GM18907 (cell line): ENCODE measurements at regions not wholly inside any gene's neighbourhood (a gene's known extent, or its start where the extent isn't known, plus 50 kb on each side); places are given as distances from the start of the nearest gene placed in this dataset.
"Not testable (repeated sequence)": the region's sequence is repeated elsewhere in the genome, so short reads cannot be mapped to it uniquely, and the experiment has no call there.

ENCODE experiments used
- ATAC-seq: cut with Tn5 transposase; IDR thresholded peaks from one replicate; pipeline ENCODE4 v1.9.1; 2021; ENCODE audit warnings: mild to moderate bottlenecking, moderate library complexity; ENCODE audit not compliant: unreplicated experiment

- ATAC-seq: no peak
Observed at GRCh38 chr18:59980188-59980637, 80.4 kb downstream of the PMAIP1 start.

- no peak for ATAC-seq
Observed at GRCh38 chr18:59971871-59972428, 72.2 kb downstream of the PMAIP1 start.

GRCh38 chr18:59971144-59971543 lies 71.3 kb downstream of the PMAIP1 start:
- ATAC-seq: peak; percentile 82

- not testable (repeated sequence) for ATAC-seq
Observed at GRCh38 chr18:59969477-59970028, 69.8 kb downstream of the PMAIP1 start.

- no peak for ATAC-seq
Observed at GRCh38 chr18:59968583-59968982, 68.8 kb downstream of the PMAIP1 start.

- ATAC-seq: no peak
Observed at GRCh38 chr18:59967878-59968277, 68.1 kb downstream of the PMAIP1 start.

- no peak for ATAC-seq
Observed at GRCh38 chr18:59966913-59967312, 67.1 kb downstream of the PMAIP1 start.

GRCh38 chr18:59963229-59963628 lies 63.4 kb downstream of the PMAIP1 start:
- ATAC-seq: no peak

- peak; percentile 88 for ATAC-seq
Observed at GRCh38 chr18:59961070-59961469, 61.3 kb downstream of the PMAIP1 start.

- ATAC-seq: no peak
Observed at GRCh38 chr18:59960272-59960671, 60.5 kb downstream of the PMAIP1 start.

- ATAC-seq: no peak
Observed at GRCh38 chr18:59959606-59960005, 59.8 kb downstream of the PMAIP1 start.

GRCh38 chr18:59959073-59959472 lies 59.3 kb downstream of the PMAIP1 start:
- ATAC-seq: no peak

GRCh38 chr18:59957957-59958356 lies 58.2 kb downstream of the PMAIP1 start:
- ATAC-seq: peak; percentile 33

- ATAC-seq: no peak
Observed at GRCh38 chr18:59954755-59955156, 55.0 kb downstream of the PMAIP1 start.

- no peak for ATAC-seq
Observed at GRCh38 chr18:59954241-59954640, 54.4 kb downstream of the PMAIP1 start.
